ENCODE measurements at regions not wholly inside any gene's neighbourhood (a gene's known extent, or its start where the extent isn't known, plus 50 kb on each side); places are given as distances from the start of the nearest gene placed in this dataset.

GRCh38 chr6:134447423-134447822 lies 129.5 kb upstream of the SGK1 start:
- no peak overlapping the region for H2AFZ ChIP-seq (ENCODE audit: low read depth, low read length)
- FAIRE-seq (no peak), DNase-seq (ENCODE audit: low read depth, low spot score) (peak; percentile 61)

More at GRCh38 chr6:134447423-134447822, 129.5 kb upstream of the SGK1 start:
- no peaks in the 10 kb centered on the region for H3K9me1 ChIP-seq (replicated peaks; ENCODE audit: control insufficient read depth, extremely low read depth, insufficient read depth, low read length)
- CTCF ChIA-PET = interaction anchor here (1.2 kb wide), 1 partner anchor 11 kb away, joined by 3 read pairs; no protein-coding TSS in a partner anchor
- intact Hi-C loops (cut with micrococcal nuclease) = no loop called here
- no peaks in the 10 kb centered on the region for H3K36me3 ChIP-seq (ENCODE audit: control insufficient read depth in 2 of 2, extremely low read depth in 1 of 2, insufficient read depth in 2 of 2, low read length in 2 of 2)
- H3K9me3 ChIP-seq (replicated peaks; ENCODE audit: control insufficient read depth, insufficient read depth, low read length) = no peaks in the 10 kb centered on the region
- H4K20me1 ChIP-seq (replicated peaks; ENCODE audit: control insufficient read depth, extremely low read depth, insufficient read depth, low read length) = no peaks in the 10 kb centered on the region
- POLR2A ChIA-PET = no interaction called here
- BruUV-seq (replicated peaks) = TSS peak; percentile 77
- no peak overlapping the region for H3K27ac ChIP-seq (ENCODE audit: insufficient read depth, low read depth, low read length)
- no peak overlapping the region for H3K4me2 ChIP-seq (ENCODE audit: insufficient read depth, low read length)
- dilution Hi-C loops (cut with MboI; ENCODE audit: extremely low pct_ligation_motif_present, low sequenced_read_pairs) = loop anchor here (25.0 kb wide), 1 partner anchor 90 kb away; no protein-coding TSS in a partner anchor
- H3K27me3 ChIP-seq (ENCODE audit: control insufficient read depth in 2 of 2, insufficient read depth in 2 of 2, low read length in 2 of 2) = no peaks in the 10 kb centered on the region
- H3K4me1 ChIP-seq (ENCODE audit: control insufficient read depth, extremely low read depth, insufficient read depth, low read length) = no peaks in the 10 kb centered on the region
- no peak overlapping the region for H3K9ac ChIP-seq (replicated peaks; ENCODE audit: extremely low read depth, insufficient read depth, low read length)
- H3K4me3 ChIP-seq (replicated peaks in 1 of 3; ENCODE audit: insufficient read depth in 1 of 3, low read depth in 1 of 3, low read length in 3 of 3) = no peak overlapping the region
- no peaks in the 10 kb centered on the region for H3K79me2 ChIP-seq (ENCODE audit: control insufficient read depth, insufficient read depth, low read length)
- TF ChIP-seq CTCF (IDR thresholded peaks at IDR 0.05; ENCODE audit: extremely low read depth in 1 of 2, insufficient read depth in 1 of 2, low read depth in 1 of 2, low read length in 2 of 2) (no peak), POLR2AphosphoS5 (IDR thresholded peaks at IDR 0.05; ENCODE audit: insufficient read depth, low read depth, low read length) (no peak), EZH2 (IDR thresholded peaks at IDR 0.05; ENCODE audit: borderline replicate concordance, low read depth, low read length, severe bottlenecking) (no peak), MAX (IDR thresholded peaks at IDR 0.05; ENCODE audit: insufficient read depth, insufficient read length) (no peak), GATA2 (IDR thresholded peaks at IDR 0.05; ENCODE audit: insufficient read depth, insufficient read length, low read depth, low read length) (no peak), FOS (IDR thresholded peaks at IDR 0.05; ENCODE audit: borderline replicate concordance, insufficient read depth, low read length) (no peak), JUN (IDR thresholded peaks at IDR 0.05; ENCODE audit: borderline replicate concordance, insufficient read depth, insufficient read length, low read depth) (no peak)

All from endothelial cell of umbilical vein (primary cell).